ENCODE measurements at regions not wholly inside any gene's neighbourhood (a gene's known extent, or its start where the extent isn't known, plus 50 kb on each side); places are given as distances from the start of the nearest gene placed in this dataset.

GRCh38 chr4:35604252-35604651 lies 640.1 kb downstream of the ARAP2 start:
- TF ChIP-seq, protein P1, sequence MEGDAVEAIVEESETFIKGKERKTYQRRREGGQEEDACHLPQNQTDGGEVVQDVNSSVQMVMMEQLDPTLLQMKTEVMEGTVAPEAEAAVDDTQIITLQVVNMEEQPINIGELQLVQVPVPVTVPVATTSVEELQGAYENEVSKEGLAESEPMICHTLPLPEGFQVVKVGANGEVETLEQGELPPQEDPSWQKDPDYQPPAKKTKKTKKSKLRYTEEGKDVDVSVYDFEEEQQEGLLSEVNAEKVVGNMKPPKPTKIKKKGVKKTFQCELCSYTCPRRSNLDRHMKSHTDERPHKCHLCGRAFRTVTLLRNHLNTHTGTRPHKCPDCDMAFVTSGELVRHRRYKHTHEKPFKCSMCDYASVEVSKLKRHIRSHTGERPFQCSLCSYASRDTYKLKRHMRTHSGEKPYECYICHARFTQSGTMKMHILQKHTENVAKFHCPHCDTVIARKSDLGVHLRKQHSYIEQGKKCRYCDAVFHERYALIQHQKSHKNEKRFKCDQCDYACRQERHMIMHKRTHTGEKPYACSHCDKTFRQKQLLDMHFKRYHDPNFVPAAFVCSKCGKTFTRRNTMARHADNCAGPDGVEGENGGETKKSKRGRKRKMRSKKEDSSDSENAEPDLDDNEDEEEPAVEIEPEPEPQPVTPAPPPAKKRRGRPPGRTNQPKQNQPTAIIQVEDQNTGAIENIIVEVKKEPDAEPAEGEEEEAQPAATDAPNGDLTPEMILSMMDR (IDR thresholded peaks at IDR 0.05), result no peak
- no peak for TF ChIP-seq POLR2A (IDR thresholded peaks at IDR 0.05)
- TF ChIP-seq EP300 (IDR thresholded peaks at IDR 0.05), result no peak
